HepG2 (cell line): ENCODE measurements at regions not wholly inside any gene's neighbourhood (a gene's known extent, or its start where the extent isn't known, plus 50 kb on each side); places are given as distances from the start of the nearest gene placed in this dataset.

Experiments
- ATAC-seq: fragments of 200-7000 bp; cut with Tn5 transposase; 3 replicates; pipeline ENCODE4 v1.9.1; 2020; ENCODE audit warnings: mild to moderate bottlenecking, moderate library complexity
- BruUV-seq: library from RNA; stranded (reverse); fragments of 400-500 nt; replicated peaks from 2 replicates; lab custom pipeline; 2021; lab: Mats Ljungman, UMichigan
- CTCF ChIA-PET: fragments of 300-600 bp; formaldehyde crosslinking; extraction: SDS; loops from one replicate; lab custom pipeline; 2021; ENCODE audit warnings: low total read pairs, inconsistent platforms, low intra/inter-chr PET ratio; lab: Yijun Ruan, JAX
- POLR2A ChIA-PET: fragments of 350-600 bp; sonication (Branson Sonifier 250); formaldehyde crosslinking; loops from one replicate; lab custom pipeline; 2020; ENCODE audit warnings: antibody characterized with exemption, inconsistent platforms; lab: Yijun Ruan, JAX
- DNase-seq: peaks from one replicate; pipeline ENCODE4 v3.0.0-alpha.2; 2015; ENCODE audit warnings: low spot score
- FAIRE-seq: peaks from 3 replicates; lab custom pipeline; 2011; peaks lifted over from hg19 to GRCh38; lab: Jason Lieb, UNC
- H2AFZ ChIP-seq: one replicate; pipeline ENCODE4 v1.6.1; 2011; ENCODE audit warnings: low read length, inconsistent platforms
- H3K27ac ChIP-seq: fragments of 300-600 bp; 3 replicates; pipeline ENCODE4 v1.8.0; 2011; ENCODE audit warnings: mixed run types, mild to moderate bottlenecking, mixed read lengths, low read length, inconsistent platforms; ENCODE audit not compliant: insufficient read depth; ENCODE audit errors: extremely low read length
- H3K27me3 ChIP-seq, 2 experiments: fragments of 200-600 bp in 1 of 2; 2 replicates in 1 of 2; 3 replicates in 1 of 2; pipeline versions ENCODE4 v1.6.0 to v1.8.0; 2011; ENCODE audit warnings: low read length in 2 of 2, mild to moderate bottlenecking in 2 of 2, moderate library complexity in 2 of 2, inconsistent platforms in 1 of 2; ENCODE audit not compliant: insufficient read depth in 2 of 2, control insufficient read depth in 1 of 2
- H3K36me3 ChIP-seq, 2 experiments: fragments of 200-600 bp in 1 of 2; replicated peaks in 1 of 2; 2 replicates in 1 of 2; 3 replicates in 1 of 2; pipeline versions ENCODE4 v1.5.1 to v1.8.0; 2011; ENCODE audit warnings: low read length in 2 of 2, inconsistent platforms in 1 of 2; ENCODE audit not compliant: insufficient read depth in 2 of 2, control insufficient read depth in 1 of 2
- H3K4me1 ChIP-seq: 2 replicates; pipeline ENCODE4 v1.5.1; 2012; ENCODE audit warnings: low read length, inconsistent platforms; ENCODE audit not compliant: insufficient read depth
- H3K4me2 ChIP-seq: 2 replicates; pipeline ENCODE4 v1.6.0; 2011; ENCODE audit warnings: low read depth, low read length, inconsistent platforms
- H3K4me3 ChIP-seq, 3 experiments: fragments of 200-600 bp in 1 of 3; sonication (generic), shearing (Covaris generic) in 1 of 3; replicated peaks in 1 of 3; 2 replicates each; pipeline ENCODE4 v1.5.1; 2011 to 2016; ENCODE audit warnings: low read length in 3 of 3, inconsistent platforms in 2 of 3, low read depth in 2 of 3, mild to moderate bottlenecking in 2 of 3, control low read depth in 1 of 3, mixed read lengths in 1 of 3; ENCODE audit not compliant: insufficient read depth in 1 of 3
- H3K79me2 ChIP-seq: one replicate; pipeline ENCODE4 v1.6.1; 2011; ENCODE audit warnings: low read length, inconsistent platforms; ENCODE audit not compliant: insufficient read depth
- H3K9ac ChIP-seq: 2 replicates; pipeline ENCODE4 v1.6.0; 2011; ENCODE audit warnings: mild to moderate bottlenecking, low read depth, low read length, inconsistent platforms; ENCODE audit not compliant: insufficient read depth
- H3K9me3 ChIP-seq: 2 replicates; pipeline ENCODE4 v1.5.1; 2012; ENCODE audit warnings: mild to moderate bottlenecking, low read length
- H4K20me1 ChIP-seq: 2 replicates; pipeline ENCODE4 v1.6.0; 2011; ENCODE audit warnings: inconsistent platforms, mild to moderate bottlenecking, low read length, moderate library complexity; ENCODE audit not compliant: insufficient read depth
- ATF7 ChIP-seq, 2 experiments: fragments of 450-650 bp in 1 of 2; sonication (generic) in 1 of 2; formaldehyde crosslinking in 1 of 2; IDR thresholded peaks; 2 replicates each; pipeline versions ENCODE4 v1.4.0 to v1.6.1; 2016 to 2020; ENCODE audit warnings: antibody characterized with exemption in 1 of 2, mild to moderate bottlenecking in 1 of 2, missing genetic modification reagents in 1 of 2
- BCL6 ChIP-seq: IDR thresholded peaks from 2 replicates; pipeline ENCODE4 v1.6.1; 2016; ENCODE audit warnings: missing genetic modification reagents, missing compliant biosample characterization
- SPEN ChIP-seq: sonication (generic); formaldehyde crosslinking; IDR thresholded peaks from 2 replicates; pipeline ENCODE4 v1.5.1; 2020; ENCODE audit warnings: low read depth, mild to moderate bottlenecking, missing genetic modification reagents
- STAT5B ChIP-seq: sonication (generic); formaldehyde crosslinking; IDR thresholded peaks from 2 replicates; pipeline ENCODE4 v1.4.0; 2020; ENCODE audit warnings: missing genetic modification reagents
- WGBS: methylation state at CpG from one replicate; pipeline ENCODE4 v1.1.6; 2017; ENCODE audit warnings: low lambda C conversion rate; 5-methylcytosine and 5-hydroxymethylcytosine counted together
- in situ Hi-C: cut with HindIII; loops from 2 replicates; pipeline ENCODE4 v1.10.0; 2017; ENCODE audit warnings: low pct_unique_long_range_greater_than_20kb; ENCODE audit not compliant: extremely low pct_ligation_motif_present
- intact Hi-C: fragments of 100-400 bp; cut with micrococcal nuclease; formaldehyde crosslinking; loops from one replicate; pipeline ENCODE4 v1.10.0; 2022; ENCODE audit not compliant: unreplicated experiment
- TF ChIP-seq, protein P1 (sequence below): fragments of 450-650 bp; IDR thresholded peaks from 2 replicates; pipeline ENCODE4 v1.6.1; 2017; ENCODE audit warnings: mild to moderate bottlenecking
- TF ChIP-seq, protein P2 (sequence below): sonication (generic); formaldehyde crosslinking; IDR thresholded peaks from 2 replicates; pipeline ENCODE4 v1.4.0; 2020; ENCODE audit warnings: missing genetic modification reagents; ENCODE audit errors: not compliant biosample characterization
- TF ChIP-seq, protein P3 (sequence below): sonication (generic); formaldehyde crosslinking; IDR thresholded peaks from 2 replicates; pipeline ENCODE4 v1.8.1; 2023; ENCODE audit warnings: missing genetic modification reagents, inconsistent platforms, borderline replicate concordance

DNA sequence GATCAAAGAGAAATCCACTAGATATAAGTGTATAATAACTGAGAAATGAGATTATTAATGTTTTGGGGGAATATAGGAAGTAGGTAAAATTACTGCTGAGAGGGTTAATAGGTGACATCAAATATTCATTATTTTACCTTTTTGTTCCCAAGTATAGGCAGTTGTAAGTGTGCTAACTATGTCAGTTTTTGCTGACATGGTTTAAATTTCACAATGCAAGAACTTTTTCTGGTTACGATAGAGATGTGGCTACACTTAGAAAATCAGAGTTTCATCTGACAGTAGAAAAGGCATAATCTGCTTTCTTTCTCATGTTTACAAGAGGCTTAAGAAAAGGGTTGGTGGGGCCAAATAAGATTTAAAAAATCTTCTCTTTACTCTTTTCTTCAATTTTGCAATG lies 235.0 kb upstream of the DPPA4 start (continued):
- TF ChIP-seq, protein P1, sequence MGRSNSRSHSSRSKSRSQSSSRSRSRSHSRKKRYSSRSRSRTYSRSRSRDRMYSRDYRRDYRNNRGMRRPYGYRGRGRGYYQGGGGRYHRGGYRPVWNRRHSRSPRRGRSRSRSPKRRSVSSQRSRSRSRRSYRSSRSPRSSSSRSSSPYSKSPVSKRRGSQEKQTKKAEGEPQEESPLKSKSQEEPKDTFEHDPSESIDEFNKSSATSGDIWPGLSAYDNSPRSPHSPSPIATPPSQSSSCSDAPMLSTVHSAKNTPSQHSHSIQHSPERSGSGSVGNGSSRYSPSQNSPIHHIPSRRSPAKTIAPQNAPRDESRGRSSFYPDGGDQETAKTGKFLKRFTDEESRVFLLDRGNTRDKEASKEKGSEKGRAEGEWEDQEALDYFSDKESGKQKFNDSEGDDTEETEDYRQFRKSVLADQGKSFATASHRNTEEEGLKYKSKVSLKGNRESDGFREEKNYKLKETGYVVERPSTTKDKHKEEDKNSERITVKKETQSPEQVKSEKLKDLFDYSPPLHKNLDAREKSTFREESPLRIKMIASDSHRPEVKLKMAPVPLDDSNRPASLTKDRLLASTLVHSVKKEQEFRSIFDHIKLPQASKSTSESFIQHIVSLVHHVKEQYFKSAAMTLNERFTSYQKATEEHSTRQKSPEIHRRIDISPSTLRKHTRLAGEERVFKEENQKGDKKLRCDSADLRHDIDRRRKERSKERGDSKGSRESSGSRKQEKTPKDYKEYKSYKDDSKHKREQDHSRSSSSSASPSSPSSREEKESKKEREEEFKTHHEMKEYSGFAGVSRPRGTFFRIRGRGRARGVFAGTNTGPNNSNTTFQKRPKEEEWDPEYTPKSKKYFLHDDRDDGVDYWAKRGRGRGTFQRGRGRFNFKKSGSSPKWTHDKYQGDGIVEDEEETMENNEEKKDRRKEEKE = no peak
- TF ChIP-seq, protein P2, sequence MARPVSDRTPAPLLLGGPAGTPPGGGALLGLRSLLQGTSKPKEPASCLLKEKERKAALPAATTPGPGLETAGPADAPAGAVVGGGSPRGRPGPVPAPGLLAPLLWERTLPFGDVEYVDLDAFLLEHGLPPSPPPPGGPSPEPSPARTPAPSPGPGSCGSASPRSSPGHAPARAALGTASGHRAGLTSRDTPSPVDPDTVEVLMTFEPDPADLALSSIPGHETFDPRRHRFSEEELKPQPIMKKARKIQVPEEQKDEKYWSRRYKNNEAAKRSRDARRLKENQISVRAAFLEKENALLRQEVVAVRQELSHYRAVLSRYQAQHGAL (CRISPR knock-in tag) = no peak
- TF ChIP-seq ATF7 (IDR thresholded peaks at IDR 0.05) (no peak), ATF7 (CRISPR knock-in tag; IDR thresholded peaks at IDR 0.05) (no peak), SPEN (CRISPR knock-in tag) (no peak)

DNA sequence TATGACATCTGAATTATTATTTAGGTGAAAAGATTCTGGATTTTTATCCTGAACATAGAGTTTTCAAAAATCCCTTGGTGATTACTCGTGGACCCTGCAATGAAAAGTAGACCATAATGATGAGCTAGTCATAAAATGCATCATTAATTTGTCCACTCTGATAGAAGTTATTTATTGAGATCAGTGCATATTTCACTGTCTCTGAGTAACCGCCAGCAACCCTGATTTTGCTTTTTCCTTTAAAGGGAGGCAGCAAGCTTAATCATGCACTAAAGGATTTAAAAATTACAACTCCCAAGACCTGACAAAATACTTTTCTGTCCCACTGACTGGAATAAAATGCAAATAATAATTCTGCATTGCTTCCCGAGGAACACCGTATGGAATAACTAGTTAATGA lies 259.6 kb upstream of the DPPA4 start:
- H3K27ac ChIP-seq = no peak overlapping the region
- H3K4me3 ChIP-seq = no peak overlapping the region
- no peaks in the 10 kb centered on the region for H3K27me3 ChIP-seq
- WGBS = 10% methylated on average over 4 of the region's 4 CpGs
- no peak overlapping the region for H2AFZ ChIP-seq
- no peak for ATAC-seq
- POLR2A ChIA-PET = no interaction called here
- TF ChIP-seq BCL6 = no peak
- no peak for TF ChIP-seq STAT5B (CRISPR knock-in tag)
- TF ChIP-seq, protein P3, sequence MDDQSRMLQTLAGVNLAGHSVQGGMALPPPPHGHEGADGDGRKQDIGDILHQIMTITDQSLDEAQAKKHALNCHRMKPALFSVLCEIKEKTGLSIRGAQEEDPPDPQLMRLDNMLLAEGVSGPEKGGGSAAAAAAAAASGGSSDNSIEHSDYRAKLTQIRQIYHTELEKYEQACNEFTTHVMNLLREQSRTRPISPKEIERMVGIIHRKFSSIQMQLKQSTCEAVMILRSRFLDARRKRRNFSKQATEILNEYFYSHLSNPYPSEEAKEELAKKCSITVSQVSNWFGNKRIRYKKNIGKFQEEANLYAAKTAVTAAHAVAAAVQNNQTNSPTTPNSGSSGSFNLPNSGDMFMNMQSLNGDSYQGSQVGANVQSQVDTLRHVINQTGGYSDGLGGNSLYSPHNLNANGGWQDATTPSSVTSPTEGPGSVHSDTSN (CRISPR knock-in tag) = no peak
- no peaks in the 10 kb centered on the region for H3K4me1 ChIP-seq
- CTCF ChIA-PET = no interaction called here
- no peaks in the 10 kb centered on the region for H3K79me2 ChIP-seq
- no peaks in the 10 kb centered on the region for H3K36me3 ChIP-seq
- in situ Hi-C loops (no loop called here), intact Hi-C loops (no loop called here)
- H4K20me1 ChIP-seq = no peaks in the 10 kb centered on the region
- no peak overlapping the region for H3K4me2 ChIP-seq
- H3K9me3 ChIP-seq = peaks cover 12% of the 10 kb centered on the region; the same call in 1 of the 2 replicates
- FAIRE-seq = no peak
- no TSS peak for BruUV-seq
- no peak overlapping the region for H3K9ac ChIP-seq
- DNase-seq = no peak
